A673 (cell line): ENCODE measurements at regions not wholly inside any gene's neighbourhood (a gene's known extent, or its start where the extent isn't known, plus 50 kb on each side); places are given as distances from the start of the nearest gene placed in this dataset.

ENCODE experiments used
- EZH2 ChIP-seq: fragments of 200-600 bp; sonication (generic); IDR thresholded peaks from 2 replicates; pipeline ENCODE4 v1.6.1; 2017; ENCODE audit warnings: borderline replicate concordance, low read depth, mild to moderate bottlenecking, mixed read lengths, antibody characterized with exemption, low read length; ENCODE audit not compliant: poor library complexity, severe bottlenecking
- TF ChIP-seq, protein P1 (sequence below): fragments of 300-800, 200-600 bp; sonication (generic); conservative IDR thresholded peaks from 2 replicates; pipeline ENCODE4 v1.5.1; 2017; ENCODE audit warnings: low read depth, mild to moderate bottlenecking, antibody characterized with exemption, low read length, moderate library complexity, mixed read lengths

DNA sequence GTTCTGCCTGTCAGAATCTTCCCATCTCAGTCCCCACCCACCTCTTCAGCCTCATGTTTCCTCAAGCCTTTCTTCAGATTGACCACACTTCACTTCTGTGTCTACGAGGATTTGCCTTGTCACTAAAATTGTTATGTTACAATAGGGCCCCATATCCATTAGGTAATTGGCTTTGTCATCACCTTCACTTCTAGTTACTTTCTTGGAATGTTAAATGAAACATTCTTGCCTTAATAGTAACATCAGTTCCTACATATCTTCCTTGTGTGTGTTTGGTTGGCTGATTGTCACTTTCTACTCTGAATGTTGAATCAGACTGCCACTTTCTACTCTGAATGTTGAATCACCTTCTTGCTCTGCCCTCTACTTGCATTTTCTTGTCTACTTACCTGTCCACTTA, 599.9 kb upstream of the NXPH2 start:
- TF ChIP-seq, protein P1, sequence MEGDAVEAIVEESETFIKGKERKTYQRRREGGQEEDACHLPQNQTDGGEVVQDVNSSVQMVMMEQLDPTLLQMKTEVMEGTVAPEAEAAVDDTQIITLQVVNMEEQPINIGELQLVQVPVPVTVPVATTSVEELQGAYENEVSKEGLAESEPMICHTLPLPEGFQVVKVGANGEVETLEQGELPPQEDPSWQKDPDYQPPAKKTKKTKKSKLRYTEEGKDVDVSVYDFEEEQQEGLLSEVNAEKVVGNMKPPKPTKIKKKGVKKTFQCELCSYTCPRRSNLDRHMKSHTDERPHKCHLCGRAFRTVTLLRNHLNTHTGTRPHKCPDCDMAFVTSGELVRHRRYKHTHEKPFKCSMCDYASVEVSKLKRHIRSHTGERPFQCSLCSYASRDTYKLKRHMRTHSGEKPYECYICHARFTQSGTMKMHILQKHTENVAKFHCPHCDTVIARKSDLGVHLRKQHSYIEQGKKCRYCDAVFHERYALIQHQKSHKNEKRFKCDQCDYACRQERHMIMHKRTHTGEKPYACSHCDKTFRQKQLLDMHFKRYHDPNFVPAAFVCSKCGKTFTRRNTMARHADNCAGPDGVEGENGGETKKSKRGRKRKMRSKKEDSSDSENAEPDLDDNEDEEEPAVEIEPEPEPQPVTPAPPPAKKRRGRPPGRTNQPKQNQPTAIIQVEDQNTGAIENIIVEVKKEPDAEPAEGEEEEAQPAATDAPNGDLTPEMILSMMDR = no peak
- TF ChIP-seq EZH2 = no peak
